ENCODE measurements at regions not wholly inside any gene's neighbourhood (a gene's known extent, or its start where the extent isn't known, plus 50 kb on each side); places are given as distances from the start of the nearest gene placed in this dataset.

DNA sequence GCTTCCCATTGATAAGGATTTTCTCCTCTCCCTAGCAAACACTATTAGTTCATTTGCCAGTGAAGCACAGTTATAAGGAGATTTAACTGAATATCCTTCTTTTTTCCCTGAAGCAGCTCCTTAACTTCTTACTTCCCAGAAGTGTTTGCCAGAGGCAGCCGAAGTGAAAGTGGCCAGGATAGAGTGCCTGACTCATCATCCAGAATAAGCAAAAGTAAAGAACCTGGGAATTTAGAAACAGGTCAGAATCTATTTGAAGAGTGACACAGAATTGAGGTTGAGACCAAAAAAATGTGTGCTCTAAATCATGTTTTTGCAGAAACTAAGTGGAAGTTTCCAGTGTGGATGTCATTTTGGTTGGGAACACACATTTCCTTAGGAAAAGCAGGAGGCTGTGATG, 249.6 kb upstream of the VWC2 start:
- TF ChIP-seq, protein P1, sequence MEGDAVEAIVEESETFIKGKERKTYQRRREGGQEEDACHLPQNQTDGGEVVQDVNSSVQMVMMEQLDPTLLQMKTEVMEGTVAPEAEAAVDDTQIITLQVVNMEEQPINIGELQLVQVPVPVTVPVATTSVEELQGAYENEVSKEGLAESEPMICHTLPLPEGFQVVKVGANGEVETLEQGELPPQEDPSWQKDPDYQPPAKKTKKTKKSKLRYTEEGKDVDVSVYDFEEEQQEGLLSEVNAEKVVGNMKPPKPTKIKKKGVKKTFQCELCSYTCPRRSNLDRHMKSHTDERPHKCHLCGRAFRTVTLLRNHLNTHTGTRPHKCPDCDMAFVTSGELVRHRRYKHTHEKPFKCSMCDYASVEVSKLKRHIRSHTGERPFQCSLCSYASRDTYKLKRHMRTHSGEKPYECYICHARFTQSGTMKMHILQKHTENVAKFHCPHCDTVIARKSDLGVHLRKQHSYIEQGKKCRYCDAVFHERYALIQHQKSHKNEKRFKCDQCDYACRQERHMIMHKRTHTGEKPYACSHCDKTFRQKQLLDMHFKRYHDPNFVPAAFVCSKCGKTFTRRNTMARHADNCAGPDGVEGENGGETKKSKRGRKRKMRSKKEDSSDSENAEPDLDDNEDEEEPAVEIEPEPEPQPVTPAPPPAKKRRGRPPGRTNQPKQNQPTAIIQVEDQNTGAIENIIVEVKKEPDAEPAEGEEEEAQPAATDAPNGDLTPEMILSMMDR (IDR thresholded peaks at IDR 0.05; ENCODE audit: low read length) = no peak
- TF ChIP-seq EZH2 (IDR thresholded peaks at IDR 0.05; ENCODE audit: borderline replicate concordance, low read length) = no peak
- Histone ChIP-seq H3K27ac (ENCODE audit: low read depth, low read length, poor library complexity, severe bottlenecking) (no peak overlapping the region), H3K4me1 (ENCODE audit: insufficient read depth, low read length, severe bottlenecking) (peaks cover 15% of the 10 kb centered on the region), H3K4me2 (ENCODE audit: low read length) (no peak overlapping the region), H3K36me3 (ENCODE audit: insufficient read depth, low read length) (no peaks in the 10 kb centered on the region), H2AFZ (ENCODE audit: low read length) (no peak overlapping the region), H3K27me3 (ENCODE audit: insufficient read depth, low read length) (no peaks in the 10 kb centered on the region), H3K79me2 (ENCODE audit: insufficient read depth, low read length) (no peaks in the 10 kb centered on the region), H3K9me2 (ENCODE audit: low read depth, low read length) (no peaks in the 10 kb centered on the region), H3K9ac (ENCODE audit: low read length) (no peak overlapping the region), H3F3A (ENCODE audit: insufficient read depth, low read length) (no peaks in the 10 kb centered on the region), H3K4me3 (ENCODE audit: low read depth, low read length, poor library complexity, severe bottlenecking) (no peak overlapping the region), H4K20me1 (ENCODE audit: insufficient read depth, low read length) (no peaks in the 10 kb centered on the region), H3K9me3 (ENCODE audit: low read length) (no peaks in the 10 kb centered on the region)

DNA sequence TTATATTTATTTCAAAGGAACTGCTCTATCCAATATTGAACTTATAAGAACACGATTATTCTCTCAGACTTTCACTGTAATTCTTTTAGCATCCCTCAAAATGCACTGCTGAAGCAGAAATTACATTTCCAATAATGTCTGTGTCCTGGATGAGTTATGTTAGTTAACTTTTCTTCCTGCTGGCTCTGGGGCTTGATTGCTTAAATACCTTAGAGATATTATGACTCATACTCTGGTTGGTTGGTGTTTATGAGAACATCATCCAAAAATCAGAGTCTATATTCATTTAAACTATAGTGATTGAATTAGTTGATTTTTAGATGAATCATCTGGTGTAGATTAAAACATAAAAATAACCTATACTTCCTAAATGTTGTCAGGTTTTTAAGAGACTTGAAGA, 246.3 kb upstream of the VWC2 start:
- no peak overlapping the region for H3K4me3 ChIP-seq (ENCODE audit: low read depth, low read length, poor library complexity, severe bottlenecking)
- no peak overlapping the region for H2AFZ ChIP-seq (ENCODE audit: low read length)
- no peaks in the 10 kb centered on the region for H3F3A ChIP-seq (ENCODE audit: insufficient read depth, low read length)
- no peak overlapping the region for H3K9ac ChIP-seq (ENCODE audit: low read length)
- no peak overlapping the region for H3K4me2 ChIP-seq (ENCODE audit: low read length)
- no peaks in the 10 kb centered on the region for H3K79me2 ChIP-seq (ENCODE audit: insufficient read depth, low read length)
- no peaks in the 10 kb centered on the region for H3K36me3 ChIP-seq (ENCODE audit: insufficient read depth, low read length)
- no peak overlapping the region for H3K27ac ChIP-seq (ENCODE audit: low read depth, low read length, poor library complexity, severe bottlenecking)
- peaks cover 8% of the 10 kb centered on the region for H3K4me1 ChIP-seq (ENCODE audit: insufficient read depth, low read length, severe bottlenecking)
- no peaks in the 10 kb centered on the region for H4K20me1 ChIP-seq (ENCODE audit: insufficient read depth, low read length)
- H3K27me3 ChIP-seq (ENCODE audit: insufficient read depth, low read length) = no peaks in the 10 kb centered on the region
- H3K9me2 ChIP-seq (ENCODE audit: low read depth, low read length) = no peaks in the 10 kb centered on the region
- TF ChIP-seq EZH2 (IDR thresholded peaks at IDR 0.05; ENCODE audit: borderline replicate concordance, low read length) = no peak
- TF ChIP-seq, protein P1 (IDR thresholded peaks at IDR 0.05; ENCODE audit: low read length) = no peak
- H3K9me3 ChIP-seq (ENCODE audit: low read length) = no peaks in the 10 kb centered on the region

DNA sequence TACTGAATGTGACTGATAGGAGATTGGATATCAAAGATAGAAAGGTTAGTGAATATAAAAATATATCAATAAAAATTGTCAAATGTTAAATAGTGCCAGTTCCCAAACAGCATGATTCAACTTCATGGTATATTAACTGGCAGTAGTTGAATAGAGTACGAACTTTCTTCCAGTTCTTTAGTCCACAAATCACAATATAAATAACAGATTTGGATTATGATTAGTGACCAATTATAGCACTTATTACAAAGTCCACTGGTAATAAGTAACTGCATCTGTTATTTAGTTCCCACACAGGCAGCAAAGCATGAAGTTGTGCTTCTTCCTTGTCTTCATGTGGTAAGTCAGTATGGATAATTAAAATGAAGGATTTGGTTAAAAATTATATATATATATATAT, 243.0 kb upstream of the VWC2 start:
- no peak overlapping the region for H2AFZ ChIP-seq (ENCODE audit: low read length)
- no peak overlapping the region for H3K4me2 ChIP-seq (ENCODE audit: low read length)
- H3F3A ChIP-seq (ENCODE audit: insufficient read depth, low read length) = no peaks in the 10 kb centered on the region

More for the DNA sequence above, 243.0 kb upstream of the VWC2 start:
- Histone ChIP-seq H3K4me1 (ENCODE audit: insufficient read depth, low read length, severe bottlenecking) (no peaks in the 10 kb centered on the region), H3K27me3 (ENCODE audit: insufficient read depth, low read length) (no peaks in the 10 kb centered on the region), H3K4me3 (ENCODE audit: low read depth, low read length, poor library complexity, severe bottlenecking) (no peak overlapping the region), H3K9me2 (ENCODE audit: low read depth, low read length) (no peaks in the 10 kb centered on the region; the same call in 1 of the 2 replicates), H3K9me3 (ENCODE audit: low read length) (no peaks in the 10 kb centered on the region), H3K27ac (ENCODE audit: low read depth, low read length, poor library complexity, severe bottlenecking) (no peak overlapping the region), H3K9ac (ENCODE audit: low read length) (no peak overlapping the region), H3K79me2 (ENCODE audit: insufficient read depth, low read length) (no peaks in the 10 kb centered on the region), H4K20me1 (ENCODE audit: insufficient read depth, low read length) (no peaks in the 10 kb centered on the region), H3K36me3 (ENCODE audit: insufficient read depth, low read length) (no peaks in the 10 kb centered on the region)
- TF ChIP-seq, protein P1 (IDR thresholded peaks at IDR 0.05; ENCODE audit: low read length) = no peak
- no peak for TF ChIP-seq EZH2 (IDR thresholded peaks at IDR 0.05; ENCODE audit: borderline replicate concordance, low read length)

All from OCI-LY1 (cell line).